Smooth muscle cell (in vitro differentiated cells): ENCODE measurements at regions not wholly inside any gene's neighbourhood (a gene's known extent, or its start where the extent isn't known, plus 50 kb on each side); places are given as distances from the start of the nearest gene placed in this dataset.
"Not testable (repeated sequence)": the region's sequence is repeated elsewhere in the genome, so short reads cannot be mapped to it uniquely, and the experiment has no call there.

ENCODE experiments used
- DNase-seq: peaks from one replicate; lab custom pipeline; 2025; ENCODE audit not compliant: unreplicated experiment; lab: John Stamatoyannopoulos, UW
- H2AFZ ChIP-seq: fragments of 200-600 bp; sonication (generic); 2 replicates; pipeline ENCODE4 v1.6.0; 2016; ENCODE audit warnings: antibody characterized with exemption, low read depth, mild to moderate bottlenecking
- H3F3A ChIP-seq: fragments of 200-600 bp; sonication (generic); 2 replicates; pipeline ENCODE4 v1.6.0; 2017; ENCODE audit warnings: antibody characterized with exemption, low read depth
- H3K27ac ChIP-seq: fragments of 200-600 bp; sonication (generic); 2 replicates; pipeline ENCODE4 v1.5.1; 2016; ENCODE audit warnings: low read depth, mild to moderate bottlenecking
- H3K27me3 ChIP-seq: fragments of 200-600 bp; sonication (generic); 2 replicates; pipeline ENCODE4 v1.6.1; 2016; ENCODE audit warnings: low read depth, mild to moderate bottlenecking
- H3K36me3 ChIP-seq: fragments of 200-600 bp; sonication (generic); 2 replicates; pipeline ENCODE4 v1.5.1; 2016; ENCODE audit warnings: low read depth
- H3K4me1 ChIP-seq: fragments of 200-600 bp; sonication (generic); 2 replicates; pipeline ENCODE4 v1.5.1; 2016; ENCODE audit warnings: low read depth
- H3K4me2 ChIP-seq: fragments of 200-600 bp; sonication (generic); 2 replicates; pipeline ENCODE4 v1.6.0; 2016; ENCODE audit warnings: mild to moderate bottlenecking
- H3K4me3 ChIP-seq: fragments of 200-600 bp; sonication (generic); 2 replicates; pipeline ENCODE4 v1.5.1; 2016; ENCODE audit warnings: mild to moderate bottlenecking
- H3K79me2 ChIP-seq: fragments of 200-600 bp; sonication (generic); 2 replicates; pipeline ENCODE4 v1.6.0; 2016; ENCODE audit warnings: low read depth, mild to moderate bottlenecking
- H3K9ac ChIP-seq: fragments of 200-600 bp; sonication (generic); 2 replicates; pipeline ENCODE4 v1.6.0; 2016; ENCODE audit warnings: low read depth
- H3K9me3 ChIP-seq: fragments of 200-600 bp; sonication (generic); replicated peaks from 2 replicates; pipeline ENCODE4 v1.5.1; 2016; ENCODE audit warnings: low read depth
- H4K20me1 ChIP-seq: fragments of 200-600 bp; sonication (generic); 2 replicates; pipeline ENCODE4 v1.6.0; 2016; ENCODE audit warnings: low read depth
- CTCF ChIP-seq: fragments of 200-600 bp; sonication (generic); IDR thresholded peaks from 2 replicates; pipeline ENCODE4 v1.5.1; 2017; ENCODE audit warnings: borderline replicate concordance, mild to moderate bottlenecking, antibody characterized with exemption; ENCODE audit not compliant: insufficient read depth, poor library complexity, severe bottlenecking
- WGBS: methylation state at CpG from one replicate; pipeline ENCODE4 v1.1.7; 2016; ENCODE audit warnings: low lambda C conversion rate; 5-methylcytosine and 5-hydroxymethylcytosine counted together

GRCh38 chr5:116947691-116948528, 373.3 kb upstream of the SEMA6A start:
- Histone ChIP-seq H3K79me2 (no peaks in the 10 kb centered on the region), H4K20me1 (no peaks in the 10 kb centered on the region), H3K9me3 (no peaks in the 10 kb centered on the region), H3K4me2 (no peak overlapping the region), H3F3A (no peaks in the 10 kb centered on the region), H2AFZ (no peak overlapping the region), H3K4me1 (peaks cover 3% of the 10 kb centered on the region), H3K4me3 (no peak overlapping the region), H3K36me3 (no peaks in the 10 kb centered on the region), H3K27ac (no peak overlapping the region), H3K9ac (no peak overlapping the region), H3K27me3 (no peaks in the 10 kb centered on the region)
- 79% methylated on average over 15 of the region's 15 CpGs for WGBS
- no peak for DNase-seq
- TF ChIP-seq CTCF: peak; percentile 47

DNA sequence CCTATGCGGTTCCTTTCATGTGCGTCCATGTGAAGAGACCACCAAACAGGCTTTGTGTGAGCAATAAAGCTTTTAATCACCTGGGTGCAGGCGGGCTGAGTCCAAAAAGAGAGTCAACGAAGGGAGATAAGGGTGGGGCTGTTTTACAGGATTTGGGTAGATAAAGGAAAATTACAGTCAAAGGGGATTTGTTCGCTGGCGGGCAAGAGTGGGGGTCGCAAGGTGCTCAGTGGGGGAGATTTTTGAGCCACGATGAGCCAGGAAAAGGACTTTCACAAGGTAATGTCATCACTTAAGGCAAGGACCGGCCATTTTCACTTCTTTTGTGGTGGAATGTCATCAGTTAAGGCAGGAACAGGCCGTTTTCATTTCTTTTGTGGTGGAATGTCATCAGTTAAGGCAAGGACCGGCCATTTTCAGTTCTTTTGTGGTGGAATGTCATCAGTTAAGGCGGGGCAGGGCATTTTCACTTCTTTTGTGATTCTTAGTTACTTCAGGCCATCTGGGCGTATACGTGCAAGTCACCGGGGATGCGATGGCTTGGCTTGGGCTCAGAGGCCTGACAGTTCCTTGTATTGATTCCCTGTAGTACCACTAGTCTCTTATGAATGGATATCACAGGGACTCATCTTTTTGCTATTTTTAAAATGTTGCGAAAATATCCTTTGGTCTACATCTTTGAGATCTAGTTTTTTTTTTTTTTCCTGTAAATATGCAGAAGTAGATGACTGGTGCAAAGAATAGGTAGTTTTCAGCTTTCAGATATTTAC, 371.2 kb upstream of the SEMA6A start:
- not testable (repeated sequence) for H4K20me1 ChIP-seq, H2AFZ ChIP-seq, H3K4me1 ChIP-seq, H3F3A ChIP-seq, DNase-seq, H3K9me3 ChIP-seq, H3K9ac ChIP-seq, H3K27ac ChIP-seq, H3K36me3 ChIP-seq, H3K4me3 ChIP-seq, H3K27me3 ChIP-seq, H3K79me2 ChIP-seq, H3K4me2 ChIP-seq
- 43% methylated on average over 17 of the region's 17 CpGs for WGBS

GRCh38 chr5:116944183-116944582, 369.6 kb upstream of the SEMA6A start:
- Histone ChIP-seq H2AFZ (no peak overlapping the region), H3K27ac (peak overlapping the region; percentile 4)
- no peak for DNase-seq

More at GRCh38 chr5:116944183-116944582, 369.6 kb upstream of the SEMA6A start:
- no peaks in the 10 kb centered on the region for H3K36me3 ChIP-seq
- 33% methylated on average over 5 of the region's 5 CpGs for WGBS
- H3K4me2 ChIP-seq: no peak overlapping the region
- H3K79me2 ChIP-seq: no peaks in the 10 kb centered on the region
- H3F3A ChIP-seq: no peaks in the 10 kb centered on the region
- no peaks in the 10 kb centered on the region for H3K27me3 ChIP-seq
- TF ChIP-seq CTCF: no peak
- no peaks in the 10 kb centered on the region for H4K20me1 ChIP-seq
- no peak overlapping the region for H3K4me3 ChIP-seq
- no peak overlapping the region for H3K9ac ChIP-seq
- no peaks in the 10 kb centered on the region for H3K9me3 ChIP-seq
- peaks cover 15% of the 10 kb centered on the region for H3K4me1 ChIP-seq
